Right lobe of liver (tissue), 4 donors: ENCODE measurements at regions not wholly inside any gene's neighbourhood (a gene's known extent, or its start where the extent isn't known, plus 50 kb on each side); places are given as distances from the start of the nearest gene placed in this dataset.

Source experiments
- CTCF ChIP-seq, 4 donors: fragments of 200-600 bp in 3 of 4; fragments of 450-650 bp in 1 of 4; IDR thresholded peaks; one replicate each; pipeline versions ENCODE4 v1.5.1 to v1.8.0; 2016 to 2022; ENCODE audit warnings: antibody characterized with exemption in 4 of 4, mild to moderate bottlenecking in 2 of 4
- POLR2A ChIP-seq: fragments of 450-650 bp; IDR thresholded peaks from one replicate; pipeline ENCODE4 v1.6.1; 2017; ENCODE audit warnings: antibody characterized with exemption, mild to moderate bottlenecking
- donor health status: DM: no; HTN: no; CAD: no.
- donor health status: DM: no; HTN: no; CAD: no.
- donor health status: DM: no; HTN: yes; CAD: no.

DNA sequence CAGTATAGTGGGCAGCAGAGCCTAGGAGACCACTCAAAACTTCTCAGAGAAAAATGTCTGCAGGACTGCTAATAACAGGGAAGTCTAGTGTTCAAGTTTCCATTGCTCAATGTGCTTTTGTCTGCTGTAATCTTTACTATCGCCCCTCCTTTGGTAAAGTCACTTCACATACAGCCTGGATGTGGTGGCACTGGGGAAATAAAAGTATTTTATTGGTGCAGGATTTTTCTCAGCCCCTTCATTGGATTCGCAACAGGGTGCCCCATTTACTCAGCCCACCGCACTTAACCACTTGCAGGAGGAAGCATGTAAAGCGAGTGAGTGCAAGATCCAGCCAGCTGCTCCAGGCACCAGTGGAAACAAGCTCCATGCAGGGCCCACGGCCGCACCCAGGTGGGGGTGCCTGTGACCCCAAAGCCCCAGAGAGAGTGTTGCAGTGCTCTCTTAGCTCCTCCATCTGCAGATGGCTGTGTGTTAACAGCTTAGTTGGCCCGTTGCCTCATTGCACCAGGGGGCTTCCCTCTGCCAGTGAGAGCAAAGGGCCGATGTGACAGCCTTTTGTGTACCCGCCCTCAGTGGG, 163.5 kb upstream of the TMEM72 start:
- TF ChIP-seq CTCF (IDR thresholded peaks at IDR 0.05) (no peak), POLR2A (no peak)
